GM23338 (cell line): ENCODE measurements at regions not wholly inside any gene's neighbourhood (a gene's known extent, or its start where the extent isn't known, plus 50 kb on each side); places are given as distances from the start of the nearest gene placed in this dataset.

Experiments used
- ATAC-seq: fragments of 200-7000 bp; cut with Tn5 transposase; 3 replicates; pipeline ENCODE4 v1.9.1; 2020
- DNase-seq: peaks from one replicate; pipeline ENCODE4 v3.0.0-alpha.2; 2015; ENCODE audit warnings: low spot score
- H2AFZ ChIP-seq: fragments of 200-600 bp; sonication (generic); 2 replicates; pipeline ENCODE4 v1.8.0; 2016; ENCODE audit warnings: antibody characterized with exemption, mild to moderate bottlenecking, moderate library complexity
- H3F3A ChIP-seq: fragments of 200-600 bp; sonication (generic); replicated peaks from 2 replicates; pipeline ENCODE4 v1.8.0; 2017; ENCODE audit warnings: antibody characterized with exemption, mixed run types, low read depth
- H3K27ac ChIP-seq: fragments of 200-600 bp; sonication (generic); 2 replicates; pipeline ENCODE4 v1.6.1; 2016; ENCODE audit warnings: low read depth
- H3K27me3 ChIP-seq: fragments of 200-600 bp; sonication (generic); 2 replicates; pipeline ENCODE4 v1.8.0; 2016; ENCODE audit warnings: mild to moderate bottlenecking, mixed run types, moderate library complexity; ENCODE audit not compliant: insufficient read depth
- H3K36me3 ChIP-seq: fragments of 200-600 bp; sonication (generic); 2 replicates; pipeline ENCODE4 v1.8.0; 2016; ENCODE audit warnings: mild to moderate bottlenecking; ENCODE audit not compliant: insufficient read depth
- H3K4me1 ChIP-seq: fragments of 200-600 bp; sonication (generic); 2 replicates; pipeline ENCODE4 v1.8.0; 2016; ENCODE audit warnings: mild to moderate bottlenecking, moderate library complexity; ENCODE audit not compliant: insufficient read depth
- H3K4me2 ChIP-seq: fragments of 200-600 bp; sonication (generic); 2 replicates; pipeline ENCODE4 v1.7.1; 2017; ENCODE audit warnings: mixed run types
- H3K4me3 ChIP-seq: fragments of 200-600 bp; sonication (generic); 2 replicates; pipeline ENCODE4 v1.6.1; 2016; ENCODE audit warnings: mixed run types
- H3K79me2 ChIP-seq: fragments of 200-600 bp; sonication (generic); replicated peaks from 2 replicates; pipeline ENCODE4 v1.8.0; 2017; ENCODE audit warnings: mild to moderate bottlenecking; ENCODE audit not compliant: insufficient read depth
- H3K9me2 ChIP-seq: fragments of 200-600 bp; sonication (generic); 2 replicates; pipeline ENCODE4 v1.8.0; 2017; ENCODE audit not compliant: insufficient read depth
- H4K20me1 ChIP-seq: fragments of 200-600 bp; sonication (generic); replicated peaks from 2 replicates; pipeline ENCODE4 v1.8.0; 2017; ENCODE audit warnings: mild to moderate bottlenecking; ENCODE audit not compliant: insufficient read depth
- H3K27ac Mint-ChIP-seq: 2 replicates; pipeline ENCODE4 v1.8.0; 2020; ENCODE audit warnings: inconsistent platforms, mild to moderate bottlenecking, moderate library complexity, mixed read lengths
- H3K27me3 Mint-ChIP-seq: 3 replicates; pipeline ENCODE4 v1.8.0; 2022; ENCODE audit warnings: low read depth, mild to moderate bottlenecking, moderate library complexity, mixed read lengths, inconsistent platforms; ENCODE audit not compliant: insufficient read depth, poor library complexity
- H3K36me3 Mint-ChIP-seq: 3 replicates; pipeline ENCODE4 v1.8.0; 2021; ENCODE audit warnings: low read depth, mild to moderate bottlenecking, inconsistent platforms, moderate library complexity, mixed read lengths
- H3K4me1 Mint-ChIP-seq: 3 replicates; pipeline ENCODE4 v1.8.0; 2020; ENCODE audit warnings: mild to moderate bottlenecking, inconsistent platforms, mixed read lengths
- H3K4me3 Mint-ChIP-seq: 3 replicates; pipeline ENCODE4 v1.8.0; 2021; ENCODE audit warnings: moderate library complexity, mild to moderate bottlenecking, inconsistent platforms, mixed read lengths
- H3K9me3 Mint-ChIP-seq: 3 replicates; pipeline ENCODE4 v1.8.0; 2020; ENCODE audit warnings: moderate library complexity, mild to moderate bottlenecking, inconsistent platforms, mixed read lengths
- CREB1 ChIP-seq: fragments of 250-450 bp; sonication (Bioruptor Pico); IDR thresholded peaks from 2 replicates; pipeline ENCODE4 v1.5.0; 2020; ENCODE audit warnings: low read depth, mild to moderate bottlenecking, moderate library complexity
- CTCF ChIP-seq, 2 experiments: fragments of 200-600 bp in 1 of 2; sonication (generic) in 1 of 2; conservative IDR thresholded peaks; 2 replicates each; pipeline versions ENCODE4 v1.5.1 to v1.6.1; 2016 to 2017; ENCODE audit warnings: antibody characterized with exemption in 2 of 2, low read depth in 2 of 2, mild to moderate bottlenecking in 2 of 2, moderate library complexity in 1 of 2
- ETS1 ChIP-seq: IDR thresholded peaks from 2 replicates; pipeline ENCODE4 v1.6.1; 2016; ENCODE audit warnings: antibody characterized with exemption
- EZH2 ChIP-seq: fragments of 200-600 bp; sonication (generic); IDR thresholded peaks from one replicate; pipeline ENCODE4 v1.8.0; 2017; ENCODE audit warnings: antibody characterized with exemption, mild to moderate bottlenecking, low read depth; ENCODE audit not compliant: unreplicated experiment
- EZH2phosphoT487 ChIP-seq: fragments of 200-600 bp; sonication (generic); IDR thresholded peaks from one replicate; pipeline ENCODE4 v1.8.1; 2018; ENCODE audit warnings: antibody characterized with exemption; ENCODE audit not compliant: unreplicated experiment
- JUNB ChIP-seq: IDR thresholded peaks from one replicate; pipeline ENCODE4 v1.6.1; 2016; ENCODE audit warnings: antibody characterized with exemption; ENCODE audit not compliant: unreplicated experiment
- NANOG ChIP-seq: IDR thresholded peaks from 2 replicates; pipeline ENCODE4 v1.6.1; 2016; ENCODE audit warnings: antibody characterized with exemption, borderline replicate concordance
- POLR2AphosphoS5 ChIP-seq: IDR thresholded peaks from 2 replicates; pipeline ENCODE4 v1.6.1; 2016; ENCODE audit warnings: antibody characterized with exemption, low read depth
- REST ChIP-seq: IDR thresholded peaks from one replicate; pipeline ENCODE4 v1.6.1; 2018; ENCODE audit warnings: antibody characterized with exemption; ENCODE audit not compliant: unreplicated experiment
- STAT1 ChIP-seq: IDR thresholded peaks from one replicate; pipeline ENCODE4 v1.6.1; 2016; ENCODE audit warnings: antibody characterized with exemption; ENCODE audit not compliant: unreplicated experiment
- ZNF114 ChIP-seq: fragments of 250-450 bp; sonication (Bioruptor Pico); IDR thresholded peaks from 2 replicates; pipeline ENCODE4 v1.5.0; 2020; ENCODE audit warnings: mild to moderate bottlenecking, moderate library complexity
- ZNF331 ChIP-seq: fragments of 250-450 bp; sonication (Bioruptor Pico); IDR thresholded peaks from 2 replicates; pipeline ENCODE4 v1.5.0; 2020; ENCODE audit warnings: low read depth, mild to moderate bottlenecking, moderate library complexity
- ZNF462 ChIP-seq: fragments of 250-450 bp; sonication (Bioruptor Pico); IDR thresholded peaks from 2 replicates; pipeline ENCODE4 v1.5.0; 2020; ENCODE audit warnings: mild to moderate bottlenecking, moderate library complexity

GRCh38 chr4:4711902-4712301 is 147.6 kb upstream of the MSX1 start:
- Mint-ChIP-seq H3K4me1 (peaks cover 4% of the 10 kb centered on the region; the same call in 2 of the 3 replicates), H3K4me3 (no peak overlapping the region), H3K27ac (no peak overlapping the region), H3K27me3 (peaks cover 2% of the 10 kb centered on the region), H3K36me3 (no peaks in the 10 kb centered on the region), H3K9me3 (no peaks in the 10 kb centered on the region)
- H3F3A ChIP-seq, result no peaks in the 10 kb centered on the region
- H3K4me2 ChIP-seq, result no peak overlapping the region
- peak; percentile 21 for DNase-seq
- no peak overlapping the region for H3K27ac ChIP-seq
- TF ChIP-seq REST, result no peak
- TF ChIP-seq STAT1, result no peak
- TF ChIP-seq POLR2AphosphoS5, result no peak
- TF ChIP-seq ZNF114 (CRISPR knock-in tag), result no peak
- no peak for TF ChIP-seq NANOG
- TF ChIP-seq CREB1, result no peak
- TF ChIP-seq ZNF331 (CRISPR knock-in tag), result no peak
- TF ChIP-seq EZH2, result no peak
- no peak for TF ChIP-seq EZH2phosphoT487
- TF ChIP-seq CTCF (conservative IDR thresholded peaks at IDR 0.05; ENCODE audit: low read depth in 2 of 2), result no peak
- TF ChIP-seq ZNF462 (CRISPR knock-in tag), result no peak
- no peak for TF ChIP-seq ETS1
- TF ChIP-seq JUNB, result no peak
- no peaks in the 10 kb centered on the region for H3K27me3 ChIP-seq
- peaks cover 8% of the 10 kb centered on the region; the same call in 1 of the 2 replicates for H4K20me1 ChIP-seq
- H3K79me2 ChIP-seq, result no peaks in the 10 kb centered on the region
- no peaks in the 10 kb centered on the region for H3K9me2 ChIP-seq
- H3K36me3 ChIP-seq, result no peaks in the 10 kb centered on the region
- no peak; the same call in 1 of the 3 replicates for ATAC-seq
- H3K4me3 ChIP-seq, result no peak overlapping the region
- H3K4me1 ChIP-seq, result no peaks in the 10 kb centered on the region
- no peak overlapping the region for H2AFZ ChIP-seq
